HepG2 (cell line): ENCODE measurements at regions not wholly inside any gene's neighbourhood (a gene's known extent, or its start where the extent isn't known, plus 50 kb on each side); places are given as distances from the start of the nearest gene placed in this dataset.

Source experiments
- ATAC-seq: fragments of 200-7000 bp; cut with Tn5 transposase; 3 replicates; pipeline ENCODE4 v1.9.1; 2020; ENCODE audit warnings: mild to moderate bottlenecking, moderate library complexity
- BruUV-seq: library from RNA; stranded (reverse); fragments of 400-500 nt; replicated peaks from 2 replicates; lab custom pipeline; 2021; lab: Mats Ljungman, UMichigan
- CTCF ChIA-PET: fragments of 300-600 bp; formaldehyde crosslinking; extraction: SDS; loops from one replicate; lab custom pipeline; 2021; ENCODE audit warnings: low total read pairs, inconsistent platforms, low intra/inter-chr PET ratio; lab: Yijun Ruan, JAX
- POLR2A ChIA-PET: fragments of 350-600 bp; sonication (Branson Sonifier 250); formaldehyde crosslinking; loops from one replicate; lab custom pipeline; 2020; ENCODE audit warnings: antibody characterized with exemption, inconsistent platforms; lab: Yijun Ruan, JAX
- DNase-seq: peaks from one replicate; pipeline ENCODE4 v3.0.0-alpha.2; 2015; ENCODE audit warnings: low spot score
- FAIRE-seq: peaks from 3 replicates; lab custom pipeline; 2011; peaks lifted over from hg19 to GRCh38; lab: Jason Lieb, UNC
- H2AFZ ChIP-seq: one replicate; pipeline ENCODE4 v1.6.1; 2011; ENCODE audit warnings: low read length, inconsistent platforms
- H3K27ac ChIP-seq: fragments of 300-600 bp; 3 replicates; pipeline ENCODE4 v1.8.0; 2011; ENCODE audit warnings: mixed run types, mild to moderate bottlenecking, mixed read lengths, low read length, inconsistent platforms; ENCODE audit not compliant: insufficient read depth; ENCODE audit errors: extremely low read length
- H3K27me3 ChIP-seq, 2 experiments: fragments of 200-600 bp in 1 of 2; 2 replicates in 1 of 2; 3 replicates in 1 of 2; pipeline versions ENCODE4 v1.6.0 to v1.8.0; 2011; ENCODE audit warnings: low read length in 2 of 2, mild to moderate bottlenecking in 2 of 2, moderate library complexity in 2 of 2, inconsistent platforms in 1 of 2; ENCODE audit not compliant: insufficient read depth in 2 of 2, control insufficient read depth in 1 of 2
- H3K36me3 ChIP-seq, 2 experiments: fragments of 200-600 bp in 1 of 2; replicated peaks in 1 of 2; 2 replicates in 1 of 2; 3 replicates in 1 of 2; pipeline versions ENCODE4 v1.5.1 to v1.8.0; 2011; ENCODE audit warnings: low read length in 2 of 2, inconsistent platforms in 1 of 2; ENCODE audit not compliant: insufficient read depth in 2 of 2, control insufficient read depth in 1 of 2
- H3K4me1 ChIP-seq: 2 replicates; pipeline ENCODE4 v1.5.1; 2012; ENCODE audit warnings: low read length, inconsistent platforms; ENCODE audit not compliant: insufficient read depth
- H3K4me2 ChIP-seq: 2 replicates; pipeline ENCODE4 v1.6.0; 2011; ENCODE audit warnings: low read depth, low read length, inconsistent platforms
- H3K4me3 ChIP-seq, 3 experiments: fragments of 200-600 bp in 1 of 3; sonication (generic), shearing (Covaris generic) in 1 of 3; replicated peaks in 1 of 3; 2 replicates each; pipeline ENCODE4 v1.5.1; 2011 to 2016; ENCODE audit warnings: low read length in 3 of 3, inconsistent platforms in 2 of 3, low read depth in 2 of 3, mild to moderate bottlenecking in 2 of 3, control low read depth in 1 of 3, mixed read lengths in 1 of 3; ENCODE audit not compliant: insufficient read depth in 1 of 3
- H3K79me2 ChIP-seq: one replicate; pipeline ENCODE4 v1.6.1; 2011; ENCODE audit warnings: low read length, inconsistent platforms; ENCODE audit not compliant: insufficient read depth
- H3K9ac ChIP-seq: 2 replicates; pipeline ENCODE4 v1.6.0; 2011; ENCODE audit warnings: mild to moderate bottlenecking, low read depth, low read length, inconsistent platforms; ENCODE audit not compliant: insufficient read depth
- H3K9me3 ChIP-seq: 2 replicates; pipeline ENCODE4 v1.5.1; 2012; ENCODE audit warnings: mild to moderate bottlenecking, low read length
- H4K20me1 ChIP-seq: 2 replicates; pipeline ENCODE4 v1.6.0; 2011; ENCODE audit warnings: inconsistent platforms, mild to moderate bottlenecking, low read length, moderate library complexity; ENCODE audit not compliant: insufficient read depth
- CCAR2 ChIP-seq: fragments of 200-400 bp; formaldehyde crosslinking; optimal IDR thresholded peaks from 2 replicates; pipeline ENCODE3; 2018; ENCODE audit warnings: low read depth, mild to moderate bottlenecking, low read length, moderate library complexity
- HOMEZ ChIP-seq: IDR thresholded peaks from 2 replicates; pipeline ENCODE4 v1.6.1; 2016; ENCODE audit warnings: low read depth
- IKZF4 ChIP-seq: sonication (generic); formaldehyde crosslinking; IDR thresholded peaks from 2 replicates; pipeline ENCODE4 v1.5.1; 2020; ENCODE audit warnings: borderline replicate concordance, mild to moderate bottlenecking, low read depth, missing genetic modification reagents; ENCODE audit errors: not compliant biosample characterization
- JUNB ChIP-seq: sonication (generic); formaldehyde crosslinking; IDR thresholded peaks from 2 replicates; pipeline ENCODE4 v1.8.0; 2022; ENCODE audit warnings: missing genetic modification reagents, mild to moderate bottlenecking, borderline replicate concordance
- KMT2A ChIP-seq: sonication (generic); formaldehyde crosslinking; IDR thresholded peaks from 2 replicates; pipeline ENCODE4 v1.4.0; 2020; ENCODE audit warnings: missing genetic modification reagents
- MIER3 ChIP-seq: IDR thresholded peaks from 2 replicates; pipeline ENCODE4 v1.6.1; 2016; ENCODE audit warnings: missing compliant biosample characterization, borderline replicate concordance
- NFKBIZ ChIP-seq: IDR thresholded peaks from 2 replicates; pipeline ENCODE4 v1.6.1; 2018; ENCODE audit warnings: missing genetic modification reagents, missing compliant biosample characterization
- SALL2 ChIP-seq: sonication (generic); formaldehyde crosslinking; IDR thresholded peaks from 2 replicates; pipeline ENCODE4 v1.8.1; 2023; ENCODE audit warnings: mild to moderate bottlenecking, missing genetic modification reagents, inconsistent platforms
- TBX2 ChIP-seq: sonication (generic); formaldehyde crosslinking; IDR thresholded peaks from 2 replicates; pipeline ENCODE4 v1.5.0; 2020; ENCODE audit warnings: missing genetic modification reagents, mild to moderate bottlenecking, borderline replicate concordance
- TCF7 ChIP-seq: sonication (generic); IDR thresholded peaks from 2 replicates; pipeline ENCODE4 v1.6.1; 2016; ENCODE audit warnings: antibody characterized with exemption, low read depth
- ZFYVE20 ChIP-seq: sonication (generic); formaldehyde crosslinking; IDR thresholded peaks from 2 replicates; pipeline ENCODE4 v1.8.0; 2023; ENCODE audit warnings: low read depth, mild to moderate bottlenecking, moderate library complexity, missing genetic modification reagents, borderline replicate concordance
- ZNF138 ChIP-seq: sonication (generic); formaldehyde crosslinking; IDR thresholded peaks from 2 replicates; pipeline ENCODE4 v1.5.0; 2020; ENCODE audit warnings: mild to moderate bottlenecking, low read depth, missing genetic modification reagents
- ZNF629 ChIP-seq: sonication (generic); formaldehyde crosslinking; conservative IDR thresholded peaks from 2 replicates; pipeline ENCODE4 v1.5.0; 2020; ENCODE audit warnings: missing genetic modification reagents
- ZNF878 ChIP-seq: sonication (generic); formaldehyde crosslinking; IDR thresholded peaks from 2 replicates; pipeline ENCODE4 v1.8.1; 2023; ENCODE audit warnings: mild to moderate bottlenecking, missing genetic modification reagents, moderate library complexity
- in situ Hi-C: cut with HindIII; loops from 2 replicates; pipeline ENCODE4 v1.10.0; 2017; ENCODE audit warnings: low pct_unique_long_range_greater_than_20kb; ENCODE audit not compliant: extremely low pct_ligation_motif_present
- intact Hi-C: fragments of 100-400 bp; cut with micrococcal nuclease; formaldehyde crosslinking; loops from one replicate; pipeline ENCODE4 v1.10.0; 2022; ENCODE audit not compliant: unreplicated experiment
- TF ChIP-seq, protein P1 (sequence below): sonication (generic); formaldehyde crosslinking; IDR thresholded peaks from 2 replicates; pipeline ENCODE4 v1.8.1; 2023; ENCODE audit warnings: mild to moderate bottlenecking, missing genetic modification reagents
- TF ChIP-seq, protein P2 (sequence below): fragments of 450-650 bp; IDR thresholded peaks from 2 replicates; pipeline ENCODE4 v1.6.1; 2016

DNA sequence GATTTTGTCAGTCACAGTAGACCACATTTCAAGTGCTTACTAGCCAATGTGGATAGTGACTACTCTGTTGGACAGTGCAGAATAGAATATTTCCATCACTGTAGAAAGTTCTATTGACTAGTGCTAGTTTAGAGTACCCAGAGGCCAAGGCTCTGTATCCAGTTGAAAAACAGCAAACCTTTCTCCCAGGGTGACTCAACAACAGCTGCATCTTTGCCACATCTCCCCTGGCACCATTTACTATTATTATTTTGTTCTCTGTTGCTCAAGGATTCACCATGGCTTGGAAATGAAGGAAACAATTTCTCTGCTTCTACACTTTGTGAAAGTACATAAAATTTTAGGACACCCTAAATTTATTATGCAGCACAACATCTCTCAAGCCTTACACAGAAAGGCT is 85.3 kb upstream of the WDR26 start:
- ATAC-seq, result no peak
- Histone ChIP-seq H3K27me3 (no peaks in the 10 kb centered on the region; a peak in 1 of 5 replicates), H3K79me2 (no peaks in the 10 kb centered on the region), H3K9me3 (no peaks in the 10 kb centered on the region), H3K9ac (no peak overlapping the region), H3K27ac (no peak overlapping the region), H3K4me2 (no peak overlapping the region), H3K4me1 (no peaks in the 10 kb centered on the region), H3K36me3 (no peaks in the 10 kb centered on the region), H2AFZ (no peak overlapping the region), H3K4me3 (no peak overlapping the region), H4K20me1 (no peaks in the 10 kb centered on the region)
- in situ Hi-C loops (loop anchor here (10.0 kb wide), 1 partner anchor 405 kb away; the partner anchor contains the start of gene DNAH14), intact Hi-C loops (no loop called here)
- no peak for DNase-seq
- ChIA-PET CTCF (no interaction called here), POLR2A (no interaction called here)
- FAIRE-seq, result no peak
- TF ChIP-seq SALL2 (no peak), KMT2A (CRISPR knock-in tag) (no peak), TBX2 (no peak), IKZF4 (CRISPR knock-in tag) (no peak), ZNF878 (CRISPR knock-in tag) (no peak), CCAR2 (no peak), ZNF629 (CRISPR knock-in tag) (no peak), ZFYVE20 (CRISPR knock-in tag) (no peak), NFKBIZ (CRISPR knock-in tag) (no peak), JUNB (CRISPR knock-in tag) (no peak), HOMEZ (CRISPR knock-in tag) (no peak), ZNF138 (CRISPR knock-in tag) (no peak), TCF7 (no peak), MIER3 (CRISPR knock-in tag) (no peak)
- TF ChIP-seq, protein P1, sequence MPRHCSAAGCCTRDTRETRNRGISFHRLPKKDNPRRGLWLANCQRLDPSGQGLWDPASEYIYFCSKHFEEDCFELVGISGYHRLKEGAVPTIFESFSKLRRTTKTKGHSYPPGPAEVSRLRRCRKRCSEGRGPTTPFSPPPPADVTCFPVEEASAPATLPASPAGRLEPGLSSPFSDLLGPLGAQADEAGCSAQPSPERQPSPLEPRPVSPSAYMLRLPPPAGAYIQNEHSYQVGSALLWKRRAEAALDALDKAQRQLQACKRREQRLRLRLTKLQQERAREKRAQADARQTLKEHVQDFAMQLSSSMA (CRISPR knock-in tag), result no peak
- TF ChIP-seq, protein P2, sequence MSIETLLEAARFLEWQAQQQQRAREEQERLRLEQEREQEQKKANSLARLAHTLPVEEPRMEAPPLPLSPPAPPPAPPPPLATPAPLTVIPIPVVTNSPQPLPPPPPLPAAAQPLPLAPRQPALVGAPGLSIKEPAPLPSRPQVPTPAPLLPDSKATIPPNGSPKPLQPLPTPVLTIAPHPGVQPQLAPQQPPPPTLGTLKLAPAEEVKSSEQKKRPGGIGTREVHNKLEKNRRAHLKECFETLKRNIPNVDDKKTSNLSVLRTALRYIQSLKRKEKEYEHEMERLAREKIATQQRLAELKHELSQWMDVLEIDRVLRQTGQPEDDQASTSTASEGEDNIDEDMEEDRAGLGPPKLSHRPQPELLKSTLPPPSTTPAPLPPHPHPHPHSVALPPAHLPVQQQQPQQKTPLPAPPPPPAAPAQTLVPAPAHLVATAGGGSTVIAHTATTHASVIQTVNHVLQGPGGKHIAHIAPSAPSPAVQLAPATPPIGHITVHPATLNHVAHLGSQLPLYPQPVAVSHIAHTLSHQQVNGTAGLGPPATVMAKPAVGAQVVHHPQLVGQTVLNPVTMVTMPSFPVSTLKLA, result no peak
- BruUV-seq, result no TSS peak
